Right lobe of liver (tissue), 6 donors: ENCODE measurements at regions not wholly inside any gene's neighbourhood (a gene's known extent, or its start where the extent isn't known, plus 50 kb on each side); places are given as distances from the start of the nearest gene placed in this dataset.
"Not testable (repeated sequence)": the region's sequence is repeated elsewhere in the genome, so short reads cannot be mapped to it uniquely, and the experiment has no call there.

ENCODE experiments used
- ATAC-seq, 4 donors: fragments of 200-7000 bp; cut with Tn5 transposase; one replicate each; pipeline ENCODE4 v1.9.1; 2020; ENCODE audit warnings: mild to moderate bottlenecking in 4 of 4, moderate library complexity in 4 of 4
- DNase-seq, 3 donors: peaks; one replicate each; pipeline ENCODE4 v3.0.0-alpha.2; 2020
- H3K27ac ChIP-seq, 3 donors: fragments of 200-600 bp; one replicate each; pipeline ENCODE4 v1.8.0; 2022
- H3K27me3 ChIP-seq, 2 donors: fragments of 200-600 bp; one replicate each; pipeline ENCODE4 v1.8.0; 2022
- H3K36me3 ChIP-seq, 4 donors: fragments of 200-600 bp; sonication (generic) in 1 of 4; one replicate each; pipeline versions ENCODE4 v1.5.1 to v1.8.0; 2017 to 2022; ENCODE audit warnings: control low read depth in 1 of 4
- H3K4me1 ChIP-seq, 4 donors: fragments of 200-600 bp; sonication (generic) in 1 of 4; one replicate each; pipeline versions ENCODE4 v1.5.1 to v1.8.0; 2017 to 2022; ENCODE audit warnings: control low read depth in 1 of 4
- H3K4me3 ChIP-seq, 3 donors: fragments of 200-600 bp; one replicate each; pipeline ENCODE4 v1.8.0; 2022
- H3K9me3 ChIP-seq, 4 donors: fragments of 200-600 bp; sonication (generic) in 1 of 4; one replicate each; pipeline versions ENCODE4 v1.5.1 to v1.8.0; 2017 to 2022; ENCODE audit warnings: control low read depth in 1 of 4
- POLR2A ChIP-seq: fragments of 450-650 bp; IDR thresholded peaks from one replicate; pipeline ENCODE4 v1.6.1; 2017; ENCODE audit warnings: antibody characterized with exemption, mild to moderate bottlenecking
- WGBS: methylation state at CpG from one replicate; pipeline ENCODE4 v1.1.6; 2018; ENCODE audit warnings: low coverage, low lambda C conversion rate; ENCODE audit not compliant: insufficient coverage; ENCODE audit errors: missing lambda C conversion rate; 5-methylcytosine and 5-hydroxymethylcytosine counted together
- intact Hi-C, 2 donors: fragments of 100-400 bp; cut with DNase I; formaldehyde crosslinking; loops; one replicate each; pipeline versions ENCODE4 v1.11.2 to v1.14.1; 2022
- TF ChIP-seq, protein P1 (sequence below), 4 donors: fragments of 200-600 bp in 3 of 4; fragments of 450-650 bp in 1 of 4; IDR thresholded peaks; one replicate each; pipeline versions ENCODE4 v1.5.1 to v1.8.0; 2016 to 2022; ENCODE audit warnings: antibody characterized with exemption in 4 of 4, mild to moderate bottlenecking in 2 of 4
- donor health status: DM: no; HTN: yes; CAD: no.
- donor health status: DM: no; HTN: no; CAD: no.
- donor health status: DM: no; HTN: no; CAD: no.
- donor health status: DM: no; HTN: yes; CAD: no.
- donor health status: DM: no; HTN: yes; CAD: no.

DNA sequence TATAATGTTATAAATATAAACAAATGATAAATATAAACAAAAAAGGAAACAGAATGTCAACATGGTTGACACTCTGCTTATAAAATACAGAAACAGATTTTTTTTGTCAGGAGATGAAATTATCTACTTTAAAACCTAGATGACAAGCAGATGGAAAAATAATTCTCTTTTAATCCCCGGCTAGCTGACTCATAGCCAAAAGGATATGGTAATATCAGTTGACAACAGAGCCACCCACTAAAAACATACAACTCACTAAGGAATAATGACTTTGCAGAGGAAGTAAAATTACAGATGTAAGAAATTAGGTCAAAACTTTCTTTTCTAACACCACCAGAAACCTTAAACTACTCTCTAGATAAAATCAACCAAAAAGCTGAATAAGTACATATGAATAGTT lies 131.1 kb upstream of the ABCB5 start:
- no peak for ATAC-seq
- Histone ChIP-seq H3K36me3 (no peaks in the 10 kb centered on the region), H3K9me3 (peaks cover 0 to 17% (median 0%) of the 10 kb centered on the region in 4 donors), H3K27me3 (no peaks in the 10 kb centered on the region), H3K4me1 (no peaks in the 10 kb centered on the region), H3K4me3 (no peak overlapping the region), H3K27ac (no peak overlapping the region)
- no peak for DNase-seq
- whole genome bisulfite sequencing: 20% methylated on average over 1 of the region's 1 CpG
- intact Hi-C loops: no loop called here
- TF ChIP-seq POLR2A: no peak
- TF ChIP-seq, protein P1, sequence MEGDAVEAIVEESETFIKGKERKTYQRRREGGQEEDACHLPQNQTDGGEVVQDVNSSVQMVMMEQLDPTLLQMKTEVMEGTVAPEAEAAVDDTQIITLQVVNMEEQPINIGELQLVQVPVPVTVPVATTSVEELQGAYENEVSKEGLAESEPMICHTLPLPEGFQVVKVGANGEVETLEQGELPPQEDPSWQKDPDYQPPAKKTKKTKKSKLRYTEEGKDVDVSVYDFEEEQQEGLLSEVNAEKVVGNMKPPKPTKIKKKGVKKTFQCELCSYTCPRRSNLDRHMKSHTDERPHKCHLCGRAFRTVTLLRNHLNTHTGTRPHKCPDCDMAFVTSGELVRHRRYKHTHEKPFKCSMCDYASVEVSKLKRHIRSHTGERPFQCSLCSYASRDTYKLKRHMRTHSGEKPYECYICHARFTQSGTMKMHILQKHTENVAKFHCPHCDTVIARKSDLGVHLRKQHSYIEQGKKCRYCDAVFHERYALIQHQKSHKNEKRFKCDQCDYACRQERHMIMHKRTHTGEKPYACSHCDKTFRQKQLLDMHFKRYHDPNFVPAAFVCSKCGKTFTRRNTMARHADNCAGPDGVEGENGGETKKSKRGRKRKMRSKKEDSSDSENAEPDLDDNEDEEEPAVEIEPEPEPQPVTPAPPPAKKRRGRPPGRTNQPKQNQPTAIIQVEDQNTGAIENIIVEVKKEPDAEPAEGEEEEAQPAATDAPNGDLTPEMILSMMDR (IDR thresholded peaks at IDR 0.05): no peak

DNA sequence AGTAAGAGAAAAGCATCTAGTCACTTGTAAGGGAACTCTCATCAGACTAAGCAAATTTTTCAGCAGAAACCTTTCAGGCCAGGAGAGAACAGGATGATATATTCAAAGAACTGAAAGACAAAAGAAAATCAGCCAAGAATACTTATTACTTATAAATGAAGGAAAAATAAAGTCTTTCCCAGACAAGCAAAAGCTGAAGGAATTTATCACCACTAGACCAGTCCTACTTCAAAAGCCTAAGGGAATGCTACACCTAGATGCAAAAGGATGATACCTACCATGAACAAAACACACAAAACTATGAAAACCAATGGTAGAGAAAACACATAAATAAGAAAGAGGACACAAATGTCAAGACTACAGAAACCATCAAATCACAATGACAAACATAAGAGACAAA lies 126.6 kb upstream of the ABCB5 start:
- Histone ChIP-seq H3K36me3 (no peaks in the 10 kb centered on the region), H3K27ac (no peak overlapping the region), H3K9me3 (peaks cover 0 to 17% (median 0%) of the 10 kb centered on the region in 4 donors), H3K4me3 (no peak overlapping the region), H3K4me1 (no peaks in the 10 kb centered on the region), H3K27me3 (no peaks in the 10 kb centered on the region)
- ATAC-seq (no peak), DNase-seq (no peak)
- intact Hi-C loops: no loop called here
- TF ChIP-seq, protein P1 (IDR thresholded peaks at IDR 0.05): no peak
- TF ChIP-seq POLR2A: no peak

- ATAC-seq: no peak
Measured at GRCh38 chr7:20491284-20491683, 124.2 kb upstream of the ABCB5 start.

GRCh38 chr7:20494566-20494965 lies 120.9 kb upstream of the ABCB5 start:
- DNase-seq: no peak
- no peak overlapping the region for H3K4me3 ChIP-seq
- intact Hi-C loops: no loop called here
- H3K27me3 ChIP-seq: no peaks in the 10 kb centered on the region
- H3K27ac ChIP-seq: no peak overlapping the region
- TF ChIP-seq, protein P1 (IDR thresholded peaks at IDR 0.05): no peak
- no peak for TF ChIP-seq POLR2A
- no peaks in the 10 kb centered on the region for H3K36me3 ChIP-seq
- no peaks in the 10 kb centered on the region for H3K9me3 ChIP-seq
- ATAC-seq: no peak
- no peaks in the 10 kb centered on the region for H3K4me1 ChIP-seq

More at GRCh38 chr7:20491284-20491683, 124.2 kb upstream of the ABCB5 start:
- Histone ChIP-seq H3K4me1 (no peaks in the 10 kb centered on the region), H3K9me3 (peaks cover 0 to 11% (median 0%) of the 10 kb centered on the region in 4 donors), H3K4me3 (no peak overlapping the region), H3K27ac (no peak overlapping the region), H3K27me3 (no peaks in the 10 kb centered on the region), H3K36me3 (no peaks in the 10 kb centered on the region)
- DNase-seq: no peak
- intact Hi-C loops: no loop called here
- TF ChIP-seq, protein P1 (IDR thresholded peaks at IDR 0.05): no peak
- no peak for TF ChIP-seq POLR2A

GRCh38 chr7:20501473-20501872 lies 114.0 kb upstream of the ABCB5 start:
- H3K4me1 ChIP-seq, H3K27me3 ChIP-seq, H3K27ac ChIP-seq, H3K9me3 ChIP-seq, H3K36me3 ChIP-seq, H3K4me3 ChIP-seq, DNase-seq, intact Hi-C loops, ATAC-seq: not testable (repeated sequence)
- 65% methylated on average over 3 of the region's 3 CpGs for WGBS
